ENCODE measurements at regions not wholly inside any gene's neighbourhood (a gene's known extent, or its start where the extent isn't known, plus 50 kb on each side); places are given as distances from the start of the nearest gene placed in this dataset.

DNA sequence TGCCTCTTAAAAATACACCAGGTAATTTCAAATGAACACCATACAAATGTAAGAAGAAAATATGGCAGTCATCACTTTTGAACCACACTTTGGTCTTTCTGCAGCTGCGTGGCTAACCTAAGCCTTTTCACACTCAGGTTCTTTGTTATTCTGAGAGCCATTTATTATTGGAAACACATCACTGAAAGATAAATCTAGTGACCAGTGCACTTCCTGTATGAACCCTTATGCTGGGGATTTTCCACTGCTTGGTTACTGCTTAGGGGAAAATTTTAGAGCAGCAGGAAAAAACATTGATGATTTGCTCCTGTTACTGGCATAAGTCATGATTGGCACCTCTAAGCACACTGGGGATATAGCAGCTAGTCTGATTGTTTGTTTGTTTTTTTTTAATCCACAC is 58.6 kb upstream of the RANBP3L start:
- TF ChIP-seq, protein P1, sequence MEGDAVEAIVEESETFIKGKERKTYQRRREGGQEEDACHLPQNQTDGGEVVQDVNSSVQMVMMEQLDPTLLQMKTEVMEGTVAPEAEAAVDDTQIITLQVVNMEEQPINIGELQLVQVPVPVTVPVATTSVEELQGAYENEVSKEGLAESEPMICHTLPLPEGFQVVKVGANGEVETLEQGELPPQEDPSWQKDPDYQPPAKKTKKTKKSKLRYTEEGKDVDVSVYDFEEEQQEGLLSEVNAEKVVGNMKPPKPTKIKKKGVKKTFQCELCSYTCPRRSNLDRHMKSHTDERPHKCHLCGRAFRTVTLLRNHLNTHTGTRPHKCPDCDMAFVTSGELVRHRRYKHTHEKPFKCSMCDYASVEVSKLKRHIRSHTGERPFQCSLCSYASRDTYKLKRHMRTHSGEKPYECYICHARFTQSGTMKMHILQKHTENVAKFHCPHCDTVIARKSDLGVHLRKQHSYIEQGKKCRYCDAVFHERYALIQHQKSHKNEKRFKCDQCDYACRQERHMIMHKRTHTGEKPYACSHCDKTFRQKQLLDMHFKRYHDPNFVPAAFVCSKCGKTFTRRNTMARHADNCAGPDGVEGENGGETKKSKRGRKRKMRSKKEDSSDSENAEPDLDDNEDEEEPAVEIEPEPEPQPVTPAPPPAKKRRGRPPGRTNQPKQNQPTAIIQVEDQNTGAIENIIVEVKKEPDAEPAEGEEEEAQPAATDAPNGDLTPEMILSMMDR (IDR thresholded peaks at IDR 0.05), result no peak
- TF ChIP-seq EP300 (IDR thresholded peaks at IDR 0.05), result no peak
- no peak for TF ChIP-seq POLR2AphosphoS5 (IDR thresholded peaks at IDR 0.05)
- no peak for TF ChIP-seq POLR2A (IDR thresholded peaks at IDR 0.05; ENCODE audit: low read depth)

Measured in esophagus muscularis mucosa (tissue), 4 donors.